Spleen (tissue), 11 donors: ENCODE measurements at regions not wholly inside any gene's neighbourhood (a gene's known extent, or its start where the extent isn't known, plus 50 kb on each side); places are given as distances from the start of the nearest gene placed in this dataset.
"Not testable (repeated sequence)": the region's sequence is repeated elsewhere in the genome, so short reads cannot be mapped to it uniquely, and the experiment has no call there.

ENCODE experiments used
- DNase-seq: peaks from one replicate; pipeline ENCODE4 v3.0.0-alpha.2; 2020
- H3K27ac ChIP-seq, 8 donors: fragments of 200-600 bp; sonication (generic) in 7 of 8; 1 replicate in 4 of 8; 2 replicates in 4 of 8; pipeline versions ENCODE4 v1.5.0 to v1.8.0; 2016 to 2021; ENCODE audit warnings: inconsistent platforms in 4 of 8, mild to moderate bottlenecking in 4 of 8, moderate library complexity in 1 of 8
- H3K27me3 ChIP-seq, 7 donors: fragments of 200-600 bp; sonication (generic) in 6 of 7; replicated peaks in 1 of 7; 1 replicate in 4 of 7; 2 replicates in 3 of 7; pipeline versions ENCODE4 v1.5.0 to v1.8.0; 2016 to 2021; ENCODE audit warnings: inconsistent platforms in 3 of 7, mild to moderate bottlenecking in 1 of 7
- H3K36me3 ChIP-seq, 6 donors: fragments of 200-600 bp; sonication (generic) in 5 of 6; 1 replicate in 4 of 6; 2 replicates in 2 of 6; pipeline versions ENCODE4 v1.5.0 to v1.8.0; 2016 to 2021; ENCODE audit warnings: inconsistent platforms in 2 of 6
- H3K4me1 ChIP-seq, 6 donors: fragments of 200-600 bp; sonication (generic) in 5 of 6; 1 replicate in 3 of 6; 2 replicates in 3 of 6; pipeline versions ENCODE4 v1.5.0 to v1.8.0; 2016 to 2021; ENCODE audit warnings: inconsistent platforms in 3 of 6
- H3K4me3 ChIP-seq, 8 donors: fragments of 200-600 bp; sonication (generic) in 7 of 8; 1 replicate in 4 of 8; 2 replicates in 4 of 8; pipeline versions ENCODE4 v1.5.0 to v1.8.0; 2016 to 2021; ENCODE audit warnings: inconsistent platforms in 4 of 8, mild to moderate bottlenecking in 4 of 8, moderate library complexity in 2 of 8
- H3K9me3 ChIP-seq, 8 donors: fragments of 200-600 bp; sonication (generic) in 7 of 8; 1 replicate in 4 of 8; 2 replicates in 4 of 8; pipeline versions ENCODE4 v1.5.0 to v1.8.0; 2016 to 2021; ENCODE audit warnings: inconsistent platforms in 4 of 8
- POLR2A ChIP-seq, 3 donors: fragments of 450-650 bp; IDR thresholded peaks; one replicate each; pipeline ENCODE4 v1.5.1; 2017; ENCODE audit warnings: antibody characterized with exemption in 3 of 3, mild to moderate bottlenecking in 1 of 3
- POLR2AphosphoS5 ChIP-seq, 3 donors: sonication (generic); formaldehyde crosslinking; IDR thresholded peaks; one replicate each; pipeline ENCODE4 v1.5.1; 2017; ENCODE audit warnings: antibody characterized with exemption in 3 of 3
- whole genome bisulfite sequencing, 5 donors: extraction: QIAGEN DNeasy Blood & Tissue Kit in 3 of 5; methylation state at CpG; one replicate each; pipeline versions ENCODE4 v1.1.5 to v1.1.7; 2013 to 2018; 5-methylcytosine and 5-hydroxymethylcytosine counted together
- intact Hi-C: fragments of 100-400 bp; cut with DNase I; formaldehyde crosslinking; loops from one replicate; pipeline ENCODE4 v1.15.0; 2023; ENCODE audit warnings: low total_unique reads
- TF ChIP-seq, protein P1 (sequence below), 11 experiments: fragments of 200-600 bp in 7 of 11; fragments of 450-650 bp in 4 of 11; sonication (generic) in 4 of 11; IDR thresholded peaks in 8 of 11; conservative IDR thresholded peaks in 3 of 11; 1 replicate in 7 of 11; 2 replicates in 4 of 11; pipeline versions ENCODE4 v1.4.0 to v1.8.0; 2016 to 2021; ENCODE audit warnings: antibody characterized with exemption in 11 of 11, inconsistent platforms in 4 of 11, mild to moderate bottlenecking in 1 of 11
- donor health status: healthy with polysubstance abuse.
- donor health status: DM: no; HTN: no; CAD: no; lungs with moderate emphysema.
- donor health status: DM: no; HTN: no; CAD: no.
- donor health status: Bipolar disorder and iron deficiency.
- donor health status: healthy.
- donor health status: DM: no; HTN: no; CAD: no.
- donor health status: DM: yes; HTN: yes; CAD: no.

DNA sequence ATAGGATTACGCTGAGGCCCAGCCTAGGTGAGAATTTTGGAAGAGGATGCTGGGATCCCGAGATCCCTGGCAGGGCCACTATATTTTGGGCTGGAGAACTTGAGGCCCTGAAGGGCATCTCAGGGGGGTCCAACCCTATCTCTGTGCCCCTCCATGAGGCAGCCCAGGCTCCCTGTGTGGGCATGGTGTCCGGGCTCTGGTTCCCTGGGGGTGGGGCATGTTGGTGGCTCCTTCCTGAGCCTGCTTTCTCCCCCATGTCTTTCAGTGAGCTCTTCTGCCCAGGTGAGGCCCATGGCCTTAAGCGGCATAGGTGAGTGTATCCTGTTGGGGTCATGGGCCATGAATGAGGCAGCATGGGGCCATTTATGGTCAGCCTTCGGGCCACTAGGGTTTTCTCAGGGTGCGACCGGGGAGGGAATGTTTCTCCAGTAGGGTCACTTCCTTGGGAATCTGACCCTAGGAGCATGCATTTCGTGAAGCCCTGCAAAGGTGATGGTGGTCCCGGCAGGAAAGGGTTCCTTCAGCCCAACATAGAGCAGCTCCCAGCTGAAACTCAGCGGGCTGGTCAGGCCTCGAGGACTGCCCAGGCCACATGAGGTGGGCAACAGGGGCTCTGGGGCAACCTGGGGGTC, 191.3 kb downstream of the UBE3A start:
- WGBS, 5 donors: 82 to 96% (median 92%) methylated on average over 4 to 11 of the region's 11 CpGs
- Histone ChIP-seq H3K27me3 (no peaks in the 10 kb centered on the region), H3K27ac (no peak overlapping the region), H3K36me3 (no peaks in the 10 kb centered on the region), H3K4me3 (no peak overlapping the region), H3K4me1 (no peaks in the 10 kb centered on the region), H3K9me3 (peaks cover 0 to 100% (median 84%) of the 10 kb centered on the region in 8 donors)
- TF ChIP-seq, protein P1, sequence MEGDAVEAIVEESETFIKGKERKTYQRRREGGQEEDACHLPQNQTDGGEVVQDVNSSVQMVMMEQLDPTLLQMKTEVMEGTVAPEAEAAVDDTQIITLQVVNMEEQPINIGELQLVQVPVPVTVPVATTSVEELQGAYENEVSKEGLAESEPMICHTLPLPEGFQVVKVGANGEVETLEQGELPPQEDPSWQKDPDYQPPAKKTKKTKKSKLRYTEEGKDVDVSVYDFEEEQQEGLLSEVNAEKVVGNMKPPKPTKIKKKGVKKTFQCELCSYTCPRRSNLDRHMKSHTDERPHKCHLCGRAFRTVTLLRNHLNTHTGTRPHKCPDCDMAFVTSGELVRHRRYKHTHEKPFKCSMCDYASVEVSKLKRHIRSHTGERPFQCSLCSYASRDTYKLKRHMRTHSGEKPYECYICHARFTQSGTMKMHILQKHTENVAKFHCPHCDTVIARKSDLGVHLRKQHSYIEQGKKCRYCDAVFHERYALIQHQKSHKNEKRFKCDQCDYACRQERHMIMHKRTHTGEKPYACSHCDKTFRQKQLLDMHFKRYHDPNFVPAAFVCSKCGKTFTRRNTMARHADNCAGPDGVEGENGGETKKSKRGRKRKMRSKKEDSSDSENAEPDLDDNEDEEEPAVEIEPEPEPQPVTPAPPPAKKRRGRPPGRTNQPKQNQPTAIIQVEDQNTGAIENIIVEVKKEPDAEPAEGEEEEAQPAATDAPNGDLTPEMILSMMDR (IDR thresholded peaks at IDR 0.05 in 8 of 11, conservative IDR thresholded peaks at IDR 0.05 in 3 of 11): no peak
- no peak for TF ChIP-seq POLR2AphosphoS5 (IDR thresholded peaks at IDR 0.05)
- no peak for TF ChIP-seq POLR2A (IDR thresholded peaks at IDR 0.05)
- intact Hi-C loops: no loop called here
- peak; percentile 52 for DNase-seq

DNA sequence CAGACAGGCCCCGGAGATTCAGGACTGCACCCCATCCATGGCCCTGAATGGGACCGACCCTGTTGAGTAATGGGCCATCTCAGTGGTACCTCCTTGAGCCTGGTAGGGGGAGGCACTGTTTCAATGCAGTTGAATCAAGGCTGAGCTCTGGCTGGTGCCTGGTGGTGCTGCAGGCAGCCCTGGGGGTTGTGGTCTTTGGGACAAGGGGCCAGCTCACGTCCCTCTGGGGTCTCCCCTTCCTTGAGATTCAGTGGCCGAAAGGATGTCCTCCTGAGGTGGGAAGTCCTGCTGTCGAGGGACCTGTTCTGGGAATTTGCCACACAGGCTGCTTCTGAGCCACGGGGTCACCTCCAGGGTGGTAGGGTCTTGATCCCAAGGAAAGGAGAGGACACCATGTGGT, 190.7 kb downstream of the UBE3A start:
- H3K27ac ChIP-seq, intact Hi-C loops, H3K4me1 ChIP-seq, H3K4me3 ChIP-seq, H3K27me3 ChIP-seq, H3K36me3 ChIP-seq: not testable (repeated sequence)
- WGBS, 5 donors: 74 to 78% (median 75%) methylated on average over 3 to 5 of the region's 6 CpGs; no CpG with 5 or more reads in 1 of the 5 donors
- peaks cover 0 to 100% (median 81%) of the 10 kb centered on the region in 8 donors for H3K9me3 ChIP-seq
- peak; percentile 25 for DNase-seq

DNA sequence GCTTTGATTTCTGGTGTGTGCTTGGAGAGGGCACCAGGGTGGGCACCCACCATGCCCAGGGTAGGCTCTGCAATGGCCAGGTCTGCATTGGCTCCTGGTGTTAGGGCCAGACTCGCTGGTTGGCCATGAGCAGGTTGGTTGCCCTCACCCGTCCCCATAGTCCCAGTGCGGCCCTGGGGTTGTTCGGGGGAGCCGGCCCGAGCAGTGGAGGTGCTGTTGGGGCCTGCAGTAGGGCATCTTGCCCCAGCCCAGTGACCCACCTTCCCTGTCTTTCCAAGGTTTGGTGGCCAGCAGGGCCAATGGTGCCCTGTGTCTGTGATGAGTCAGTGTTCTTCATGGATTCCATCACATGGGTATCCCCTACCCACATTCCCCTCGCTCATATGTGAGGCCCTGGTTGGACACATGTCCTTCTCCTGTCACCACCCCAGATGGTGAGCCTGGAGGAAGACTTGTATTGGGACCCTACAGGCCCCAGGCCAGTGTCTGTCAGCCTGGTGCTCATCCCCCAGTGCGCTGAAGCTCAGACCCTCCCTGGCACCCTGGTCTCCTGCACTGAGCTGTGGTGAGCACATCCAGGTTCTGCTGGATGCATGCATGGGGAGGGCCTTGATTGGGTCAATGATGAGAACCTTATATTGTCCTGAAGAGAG, 190.1 kb downstream of the UBE3A start:
- Histone ChIP-seq H3K4me1 (no peaks in the 10 kb centered on the region), H3K27ac (no peak overlapping the region), H3K27me3 (no peaks in the 10 kb centered on the region), H3K9me3 (peaks cover 0 to 100% (median 81%) of the 10 kb centered on the region in 8 donors), H3K36me3 (no peaks in the 10 kb centered on the region), H3K4me3 (no peak overlapping the region)
- WGBS, 5 donors: 86 to 98% (median 91%) methylated on average over 2 to 8 of the region's 8 CpGs
- DNase-seq: peak; percentile 46
- no peak for TF ChIP-seq POLR2AphosphoS5 (IDR thresholded peaks at IDR 0.05)
- TF ChIP-seq, protein P1 (IDR thresholded peaks at IDR 0.05 in 8 of 11, conservative IDR thresholded peaks at IDR 0.05 in 3 of 11): no peak
- TF ChIP-seq POLR2A (IDR thresholded peaks at IDR 0.05): no peak
- intact Hi-C loops: no loop called here

DNA sequence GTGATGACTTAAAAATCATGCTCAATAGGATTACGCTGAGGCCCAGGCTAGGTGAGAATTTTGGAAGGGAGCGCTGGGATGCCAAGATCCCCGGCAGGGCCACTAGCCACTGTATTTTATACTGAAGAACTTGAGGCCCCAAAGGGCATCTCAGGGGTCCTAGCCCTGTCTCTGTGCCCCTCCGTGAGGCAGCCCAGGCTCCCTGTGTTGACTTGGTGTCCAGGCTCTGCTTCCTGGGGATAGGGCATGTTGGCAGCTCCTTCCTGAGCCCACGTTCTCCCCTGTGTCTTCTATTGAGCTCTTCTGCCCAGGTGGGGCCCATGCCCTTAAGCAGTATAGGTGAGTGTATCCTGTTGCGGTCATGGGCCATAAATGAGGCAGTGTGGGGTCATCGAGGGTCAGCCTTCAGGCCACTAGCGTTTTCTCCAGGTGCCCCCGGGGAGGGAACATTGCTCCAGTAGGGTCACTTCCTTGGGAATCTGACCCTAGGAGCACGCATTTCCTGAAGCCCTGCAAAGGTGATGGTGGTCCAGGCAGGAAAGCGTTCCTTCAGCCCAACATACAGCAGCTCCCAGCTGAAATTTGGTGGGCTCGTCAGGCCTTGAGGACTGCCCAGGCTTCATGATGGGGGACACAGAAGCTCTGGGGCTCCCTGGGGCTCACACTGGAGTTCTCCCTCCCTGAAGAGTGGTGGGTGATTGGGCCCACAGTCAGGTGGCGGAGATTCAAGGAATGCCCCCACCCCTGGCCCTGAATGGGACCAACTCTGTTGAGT, 189.4 kb downstream of the UBE3A start:
- TF ChIP-seq POLR2AphosphoS5 (IDR thresholded peaks at IDR 0.05): no peak
- TF ChIP-seq POLR2A (IDR thresholded peaks at IDR 0.05): no peak
- TF ChIP-seq, protein P1 (IDR thresholded peaks at IDR 0.05 in 8 of 11, conservative IDR thresholded peaks at IDR 0.05 in 3 of 11): no peak
- no peak overlapping the region for H3K4me3 ChIP-seq
- peaks cover 0 to 99% (median 85%) of the 10 kb centered on the region in 8 donors for H3K9me3 ChIP-seq
- no peaks in the 10 kb centered on the region for H3K4me1 ChIP-seq
- peak; percentile 31 for DNase-seq
- 86 to 90% (median 89%) methylated on average over 11 to 13 of the region's 13 CpGs for WGBS, 5 donors
- H3K36me3 ChIP-seq: no peaks in the 10 kb centered on the region
- intact Hi-C loops: no loop called here
- no peaks in the 10 kb centered on the region for H3K27me3 ChIP-seq
- H3K27ac ChIP-seq: no peak overlapping the region
